HCT116 (cell line): ENCODE measurements at regions not wholly inside any gene's neighbourhood (a gene's known extent, or its start where the extent isn't known, plus 50 kb on each side); places are given as distances from the start of the nearest gene placed in this dataset.

Experiments
- ATAC-seq: fragments of 200-7000 bp; cut with Tn5 transposase; 2 replicates; pipeline ENCODE4 v1.9.1; 2020; ENCODE audit warnings: mild to moderate bottlenecking, moderate library complexity
- BruUV-seq: library from RNA; stranded (reverse); fragments of 400-500 nt; replicated peaks from 2 replicates; lab custom pipeline; 2021; lab: Mats Ljungman, UMichigan
- CTCF ChIA-PET: fragments of 300-600 bp; sonication (Branson Sonifier 250); formaldehyde crosslinking; loops from one replicate; lab custom pipeline; 2021; ENCODE audit warnings: antibody characterized with exemption; lab: Charles Lee
- POLR2A ChIA-PET: fragments of 300-600, 350-600 bp; sonication (Branson Sonifier 250); formaldehyde crosslinking; loops from one replicate; lab custom pipeline; 2021; ENCODE audit warnings: antibody characterized with exemption; lab: Charles Lee
- RAD21 ChIA-PET, 2 experiments: fragments of 300-600 bp; sonication (Branson Sonifier 250); formaldehyde crosslinking; loops; one replicate each; lab custom pipeline; 2023; ENCODE audit warnings: low total read pairs in 2 of 2; ENCODE audit not compliant: uncharacterized antibody in 2 of 2, unreplicated experiment in 2 of 2, low non-redundant PET in 1 of 2; lab: Charles Lee
- DNase-seq: peaks from one replicate; pipeline ENCODE4 v3.0.0-alpha.2; 2010; ENCODE audit warnings: low read depth, low spot score
- H2AFZ ChIP-seq: fragments of 200-600 bp; shearing (Covaris generic), sonication (generic); 2 replicates; pipeline ENCODE4 v1.6.1; 2017; ENCODE audit warnings: low read depth, mixed run types, mixed read lengths, antibody characterized with exemption, low read length; ENCODE audit not compliant: poor library complexity, severe bottlenecking
- H3K27ac ChIP-seq: 2 replicates; pipeline ENCODE4 v1.5.1; 2012; ENCODE audit warnings: low read depth, low read length
- H3K27me3 ChIP-seq: fragments of 200-600 bp; sonication (generic); 2 replicates; pipeline ENCODE4 v1.6.1; 2016; ENCODE audit warnings: mixed run types, low read length, mixed read lengths; ENCODE audit not compliant: insufficient read depth
- H3K36me3 ChIP-seq, 2 experiments: fragments of 200-500 bp in 1 of 2; fragments of 200-600 bp in 1 of 2; sonication (Bioruptor generic) in 1 of 2; sonication (generic) in 1 of 2; 2 replicates each; pipeline versions ENCODE4 v1.5.1 to v1.6.1; 2014 to 2016; ENCODE audit warnings: low read length in 2 of 2, inconsistent platforms in 1 of 2, mixed read lengths in 1 of 2, mixed run types in 1 of 2; ENCODE audit not compliant: insufficient read depth in 2 of 2, control insufficient read depth in 1 of 2
- H3K4me1 ChIP-seq, 2 experiments: fragments of 200-600 bp in 1 of 2; sonication (generic) in 1 of 2; 2 replicates each; pipeline versions ENCODE4 v1.5.1 to v1.6.1; 2012 to 2017; ENCODE audit warnings: low read length in 2 of 2, inconsistent platforms in 1 of 2, mild to moderate bottlenecking in 1 of 2, mixed read lengths in 1 of 2, mixed run types in 1 of 2, moderate library complexity in 1 of 2; ENCODE audit not compliant: insufficient read depth in 2 of 2, control insufficient read depth in 1 of 2
- H3K4me2 ChIP-seq: fragments of 200-600 bp; sonication (generic); 2 replicates; pipeline ENCODE4 v1.6.1; 2017; ENCODE audit warnings: mixed run types, low read length, mixed read lengths
- H3K4me3 ChIP-seq, 2 experiments: fragments of 200-600 bp in 1 of 2; sonication (generic) in 1 of 2; replicated peaks in 1 of 2; 2 replicates each; pipeline ENCODE4 v1.5.1; 2011 to 2016; ENCODE audit warnings: low read length in 2 of 2, control low read depth in 1 of 2, low read depth in 1 of 2, mild to moderate bottlenecking in 1 of 2, mixed read lengths in 1 of 2, mixed run types in 1 of 2
- H3K79me2 ChIP-seq: fragments of 200-600 bp; sonication (generic); 2 replicates; pipeline ENCODE4 v1.6.1; 2017; ENCODE audit warnings: mild to moderate bottlenecking, mixed run types, low read length, moderate library complexity, mixed read lengths; ENCODE audit not compliant: insufficient read depth
- H3K9ac ChIP-seq: fragments of 200-600 bp; sonication (generic); 2 replicates; pipeline ENCODE4 v1.6.1; 2016; ENCODE audit warnings: low read length, mixed read lengths
- H3K9me2 ChIP-seq: fragments of 200-600 bp; sonication (generic), shearing (Covaris generic); 2 replicates; pipeline ENCODE4 v1.6.1; 2017; ENCODE audit warnings: mixed run types, mild to moderate bottlenecking, moderate library complexity; ENCODE audit not compliant: insufficient read depth
- H3K9me3 ChIP-seq, 2 experiments: fragments of 200-500 bp in 1 of 2; fragments of 200-600 bp in 1 of 2; sonication (Bioruptor generic) in 1 of 2; sonication (generic) in 1 of 2; 2 replicates each; pipeline ENCODE4 v1.6.1; 2014 to 2017; ENCODE audit warnings: low read length in 2 of 2, mixed read lengths in 2 of 2, inconsistent platforms in 1 of 2, low read depth in 1 of 2, mild to moderate bottlenecking in 1 of 2, mixed run types in 1 of 2, moderate library complexity in 1 of 2; ENCODE audit not compliant: control insufficient read depth in 1 of 2, insufficient read depth in 1 of 2
- H4K20me1 ChIP-seq: fragments of 200-600 bp; sonication (generic), shearing (Covaris generic); 2 replicates; pipeline ENCODE4 v1.6.1; 2017; ENCODE audit warnings: mixed run types, mild to moderate bottlenecking, moderate library complexity; ENCODE audit not compliant: insufficient read depth
- ATF3 ChIP-seq: IDR thresholded peaks from 2 replicates; pipeline ENCODE4 v1.6.1; 2012
- CEBPB ChIP-seq: IDR thresholded peaks from 2 replicates; pipeline ENCODE4 v1.6.1; 2012; ENCODE audit warnings: low read depth
- CTCF ChIP-seq, 3 experiments: fragments of 200-600 bp in 1 of 3; sonication (generic) in 1 of 3; IDR thresholded peaks in 2 of 3; conservative IDR thresholded peaks in 1 of 3; 2 replicates each; pipeline ENCODE4 v1.5.1; 2012 to 2017; ENCODE audit warnings: low read depth in 2 of 3, low read length in 2 of 3, antibody characterized with exemption in 1 of 3, borderline replicate concordance in 1 of 3, control low read depth in 1 of 3, mild to moderate bottlenecking in 1 of 3, mixed read lengths in 1 of 3, mixed run types in 1 of 3, moderate library complexity in 1 of 3; ENCODE audit not compliant: insufficient read depth in 1 of 3
- ELF1 ChIP-seq: IDR thresholded peaks from 2 replicates; pipeline ENCODE4 v1.6.1; 2012; ENCODE audit warnings: low read depth, borderline replicate concordance
- EZH2 ChIP-seq: fragments of 200-600 bp; sonication (generic); IDR thresholded peaks from 2 replicates; pipeline ENCODE4 v1.6.1; 2017; ENCODE audit warnings: antibody characterized with exemption, mixed run types
- EZH2phosphoT487 ChIP-seq: fragments of 200-600 bp; IDR thresholded peaks from 2 replicates; pipeline ENCODE4 v1.6.1; 2018; ENCODE audit warnings: antibody characterized with exemption, borderline replicate concordance
- FOSL1 ChIP-seq: IDR thresholded peaks from 2 replicates; pipeline ENCODE4 v1.6.1; 2012; ENCODE audit warnings: low read depth
- JUND ChIP-seq: IDR thresholded peaks from 2 replicates; pipeline ENCODE4 v1.6.1; 2012
- POLR2A ChIP-seq: IDR thresholded peaks from 2 replicates; pipeline ENCODE4 v1.7.0; 2011; ENCODE audit warnings: borderline replicate concordance; ENCODE audit not compliant: insufficient read depth, insufficient read length; ENCODE audit errors: extremely low read depth
- RAD21 ChIP-seq: IDR thresholded peaks from 2 replicates; pipeline ENCODE4 v1.6.1; 2012; ENCODE audit warnings: low read depth, mild to moderate bottlenecking
- SP1 ChIP-seq: IDR thresholded peaks from 2 replicates; pipeline ENCODE4 v1.6.1; 2012; ENCODE audit warnings: low read depth
- SRF ChIP-seq: IDR thresholded peaks from 2 replicates; pipeline ENCODE4 v1.6.1; 2012; ENCODE audit warnings: low read depth
- TCF7L2 ChIP-seq: IDR thresholded peaks from 2 replicates; pipeline ENCODE4 v1.7.0; 2011; ENCODE audit warnings: borderline replicate concordance, inconsistent platforms; ENCODE audit not compliant: insufficient read depth, insufficient read length; ENCODE audit errors: extremely low read depth
- YY1 ChIP-seq: IDR thresholded peaks from 2 replicates; pipeline ENCODE4 v1.6.1; 2011; ENCODE audit warnings: low read length, low read depth, moderate library complexity, mild to moderate bottlenecking; ENCODE audit not compliant: insufficient replicate concordance; ENCODE audit errors: extremely low read depth
- ZBTB33 ChIP-seq: IDR thresholded peaks from 2 replicates; pipeline ENCODE4 v1.6.1; 2011; ENCODE audit warnings: mild to moderate bottlenecking, low read length, moderate library complexity; ENCODE audit not compliant: insufficient replicate concordance; ENCODE audit errors: extremely low read depth
- ZNF274 ChIP-seq: fragments of 200-500 bp; sonication (Bioruptor generic); IDR thresholded peaks from 2 replicates; pipeline ENCODE4 v1.6.1; 2014; ENCODE audit warnings: mild to moderate bottlenecking, low read depth, low read length, inconsistent platforms
- intact Hi-C: fragments of 100-400 bp; cut with micrococcal nuclease; formaldehyde crosslinking; loops from 2 replicates; pipeline ENCODE4 v1.10.0; 2022
- TF ChIP-seq, protein P1 (sequence below): IDR thresholded peaks from 2 replicates; pipeline ENCODE4 v1.6.1; 2012; ENCODE audit warnings: low read depth

DNA sequence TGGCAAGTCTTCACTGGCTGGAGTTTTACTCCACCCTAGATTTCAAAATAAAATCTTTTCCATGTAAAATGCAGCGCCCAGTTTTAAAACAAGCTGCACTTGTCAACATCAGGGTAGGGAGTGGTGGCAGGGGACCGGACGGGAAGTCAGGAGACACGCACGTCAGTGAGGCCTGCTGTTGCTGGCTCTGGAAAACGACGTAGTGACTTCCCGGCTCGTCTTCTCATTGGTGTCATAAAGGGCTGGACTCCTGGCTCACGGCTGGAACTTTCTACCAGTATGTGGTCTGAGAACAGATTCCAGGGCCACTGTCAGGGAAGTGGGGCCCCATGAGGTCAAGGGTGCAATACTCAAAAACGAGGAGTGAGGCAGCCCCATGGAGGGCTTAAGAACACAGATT, 64.2 kb upstream of the FOXN3 start:
- H3K9me2 ChIP-seq = no peaks in the 10 kb centered on the region
- no peaks in the 10 kb centered on the region for H3K36me3 ChIP-seq
- TF ChIP-seq CTCF (IDR thresholded peaks at IDR 0.05 in 2 of 3, conservative IDR thresholded peaks at IDR 0.05 in 1 of 3; ENCODE audit: borderline replicate concordance in 1 of 3, insufficient read depth in 1 of 3, low read depth in 2 of 3, low read length in 2 of 3) (no peak), FOSL1 (no peak), SRF (no peak), JUND (no peak), ELF1 (no peak), ZNF274 (no peak), ZBTB33 (no peak), RAD21 (no peak), CEBPB (no peak), EZH2phosphoT487 (no peak), TCF7L2 (no peak), SP1 (no peak), YY1 (no peak), EZH2 (no peak), POLR2A (no peak), ATF3 (no peak)
- TF ChIP-seq, protein P1, sequence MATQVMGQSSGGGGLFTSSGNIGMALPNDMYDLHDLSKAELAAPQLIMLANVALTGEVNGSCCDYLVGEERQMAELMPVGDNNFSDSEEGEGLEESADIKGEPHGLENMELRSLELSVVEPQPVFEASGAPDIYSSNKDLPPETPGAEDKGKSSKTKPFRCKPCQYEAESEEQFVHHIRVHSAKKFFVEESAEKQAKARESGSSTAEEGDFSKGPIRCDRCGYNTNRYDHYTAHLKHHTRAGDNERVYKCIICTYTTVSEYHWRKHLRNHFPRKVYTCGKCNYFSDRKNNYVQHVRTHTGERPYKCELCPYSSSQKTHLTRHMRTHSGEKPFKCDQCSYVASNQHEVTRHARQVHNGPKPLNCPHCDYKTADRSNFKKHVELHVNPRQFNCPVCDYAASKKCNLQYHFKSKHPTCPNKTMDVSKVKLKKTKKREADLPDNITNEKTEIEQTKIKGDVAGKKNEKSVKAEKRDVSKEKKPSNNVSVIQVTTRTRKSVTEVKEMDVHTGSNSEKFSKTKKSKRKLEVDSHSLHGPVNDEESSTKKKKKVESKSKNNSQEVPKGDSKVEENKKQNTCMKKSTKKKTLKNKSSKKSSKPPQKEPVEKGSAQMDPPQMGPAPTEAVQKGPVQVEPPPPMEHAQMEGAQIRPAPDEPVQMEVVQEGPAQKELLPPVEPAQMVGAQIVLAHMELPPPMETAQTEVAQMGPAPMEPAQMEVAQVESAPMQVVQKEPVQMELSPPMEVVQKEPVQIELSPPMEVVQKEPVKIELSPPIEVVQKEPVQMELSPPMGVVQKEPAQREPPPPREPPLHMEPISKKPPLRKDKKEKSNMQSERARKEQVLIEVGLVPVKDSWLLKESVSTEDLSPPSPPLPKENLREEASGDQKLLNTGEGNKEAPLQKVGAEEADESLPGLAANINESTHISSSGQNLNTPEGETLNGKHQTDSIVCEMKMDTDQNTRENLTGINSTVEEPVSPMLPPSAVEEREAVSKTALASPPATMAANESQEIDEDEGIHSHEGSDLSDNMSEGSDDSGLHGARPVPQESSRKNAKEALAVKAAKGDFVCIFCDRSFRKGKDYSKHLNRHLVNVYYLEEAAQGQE = no peak
- H3K9ac ChIP-seq = no peak overlapping the region
- no peaks in the 10 kb centered on the region for H4K20me1 ChIP-seq
- no peak overlapping the region for H3K27ac ChIP-seq
- H3K79me2 ChIP-seq = no peaks in the 10 kb centered on the region
- ATAC-seq (no peak), DNase-seq (no peak)
- no peak overlapping the region for H2AFZ ChIP-seq
- H3K4me1 ChIP-seq = peaks cover 0 to 3% of the 10 kb centered on the region in 2 experiments; a peak in 1 of 4 replicates
- H3K9me3 ChIP-seq = no peaks in the 10 kb centered on the region
- intact Hi-C loops = no loop called here
- no TSS peak for BruUV-seq
- no peak overlapping the region for H3K4me3 ChIP-seq
- H3K4me2 ChIP-seq = no peak overlapping the region
- ChIA-PET POLR2A (no interaction called here), RAD21 (no interaction called here), CTCF (no interaction called here)
- H3K27me3 ChIP-seq = no peaks in the 10 kb centered on the region
